GM12872 (cell line): ENCODE measurements at regions not wholly inside any gene's neighbourhood (a gene's known extent, or its start where the extent isn't known, plus 50 kb on each side); places are given as distances from the start of the nearest gene placed in this dataset.
A peak's percentile ranks its signal among the peaks of the same experiment; 100 is the strongest.

Experiments used
- CTCF ChIP-seq: IDR thresholded peaks from 3 replicates; pipeline ENCODE4 v1.5.1; 2011; ENCODE audit warnings: low read depth, mild to moderate bottlenecking, low read length, moderate library complexity; ENCODE audit not compliant: insufficient read depth

GRCh38 chr18:65091744-65092329 lies 659.0 kb upstream of the CDH7 start:
- TF ChIP-seq CTCF, result peak; percentile 34; the same call in 1 of the 3 replicates

GRCh38 chr18:65082907-65083306 lies 667.9 kb upstream of the CDH7 start:
- TF ChIP-seq CTCF, result no peak

- TF ChIP-seq CTCF, result no peak
These were observed 669.0 kb upstream of the CDH7 start for GRCh38 chr18:65081786-65082185.

GRCh38 chr18:65073060-65073550 lies 677.7 kb upstream of the CDH7 start:
- TF ChIP-seq CTCF, result no peak

GRCh38 chr18:65057439-65058083 lies 693.3 kb upstream of the CDH7 start:
- no peak for TF ChIP-seq CTCF

- no peak for TF ChIP-seq CTCF
These were observed 694.2 kb upstream of the CDH7 start for GRCh38 chr18:65056575-65056974.

GRCh38 chr18:65049586-65049985 lies 701.2 kb upstream of the CDH7 start:
- no peak for TF ChIP-seq CTCF
